Mesenchymal stem cell (in vitro differentiated cells and primary cell): ENCODE measurements at regions not wholly inside any gene's neighbourhood (a gene's known extent, or its start where the extent isn't known, plus 50 kb on each side); places are given as distances from the start of the nearest gene placed in this dataset.
A peak's percentile ranks its signal among the peaks of the same experiment; 100 is the strongest.

Experiments used
- DNase-seq: peaks from one replicate; pipeline ENCODE4 v3.0.0-alpha.2; 2013
- H2AFZ ChIP-seq: one replicate; pipeline ENCODE4 v1.6.1; 2013; ENCODE audit warnings: low read depth, mild to moderate bottlenecking, control low read depth, inconsistent platforms, low read length, moderate library complexity
- H2AK5ac ChIP-seq: 2 replicates; pipeline ENCODE4 v1.6.1; 2013; ENCODE audit warnings: low read length, moderate library complexity, mild to moderate bottlenecking, inconsistent platforms; ENCODE audit not compliant: severe bottlenecking
- H2BK120ac ChIP-seq: one replicate; pipeline ENCODE4 v1.6.1; 2013; ENCODE audit warnings: low read depth, mild to moderate bottlenecking, inconsistent platforms, low read length, moderate library complexity
- H2BK12ac ChIP-seq, 2 experiments: one replicate each; pipeline ENCODE4 v1.6.1; 2013; ENCODE audit warnings: inconsistent platforms in 2 of 2, low read length in 2 of 2, mild to moderate bottlenecking in 2 of 2, moderate library complexity in 2 of 2, control low read depth in 1 of 2
- H2BK15ac ChIP-seq: one replicate; pipeline ENCODE4 v1.6.1; 2013; ENCODE audit warnings: mild to moderate bottlenecking, low read depth, inconsistent platforms; ENCODE audit not compliant: poor library complexity, severe bottlenecking
- H2BK5ac ChIP-seq: 2 replicates; pipeline ENCODE4 v1.6.1; 2013; ENCODE audit warnings: low read depth, mild to moderate bottlenecking, low read length, control low read depth, inconsistent platforms; ENCODE audit not compliant: poor library complexity, severe bottlenecking
- H3K14ac ChIP-seq, 2 experiments: one replicate each; pipeline ENCODE4 v1.6.1; 2013; ENCODE audit warnings: inconsistent platforms in 2 of 2, low read length in 2 of 2, control low read depth in 1 of 2, mild to moderate bottlenecking in 1 of 2, moderate library complexity in 1 of 2
- H3K18ac ChIP-seq, 2 experiments: one replicate each; pipeline ENCODE4 v1.6.1; 2013; ENCODE audit warnings: inconsistent platforms in 2 of 2, low read length in 2 of 2, control low read depth in 1 of 2, low read depth in 1 of 2, mild to moderate bottlenecking in 1 of 2
- H3K23ac ChIP-seq, 2 experiments: one replicate each; pipeline ENCODE4 v1.6.1; 2013; ENCODE audit warnings: inconsistent platforms in 2 of 2, low read length in 2 of 2, mild to moderate bottlenecking in 2 of 2, moderate library complexity in 2 of 2, control low read depth in 1 of 2
- H3K27ac ChIP-seq: 2 replicates; pipeline ENCODE4 v1.5.1; 2013; ENCODE audit warnings: mild to moderate bottlenecking, moderate library complexity, low read length, control low read depth, inconsistent platforms; ENCODE audit not compliant: poor library complexity, severe bottlenecking
- H3K27me3 ChIP-seq, 2 experiments: 2 replicates each; pipeline versions ENCODE4 v1.6.1 to v1.7.0; 2013; ENCODE audit warnings: low read length in 2 of 2, mild to moderate bottlenecking in 2 of 2, moderate library complexity in 2 of 2, control low read depth in 1 of 2, inconsistent platforms in 1 of 2; ENCODE audit not compliant: control insufficient read depth in 1 of 2, insufficient read depth in 1 of 2
- H3K36me3 ChIP-seq, 2 experiments: 2 replicates each; pipeline versions ENCODE4 v1.6.1 to v1.7.0; 2013; ENCODE audit warnings: low read length in 2 of 2, control low read depth in 1 of 2, inconsistent platforms in 1 of 2, low read depth in 1 of 2, mild to moderate bottlenecking in 1 of 2; ENCODE audit not compliant: insufficient read depth in 2 of 2, control insufficient read depth in 1 of 2
- H3K4ac ChIP-seq, 2 experiments: one replicate each; pipeline ENCODE4 v1.6.1; 2013; ENCODE audit warnings: inconsistent platforms in 2 of 2, low read length in 2 of 2, mild to moderate bottlenecking in 2 of 2, moderate library complexity in 2 of 2, control low read depth in 1 of 2, low read depth in 1 of 2
- H3K4me1 ChIP-seq: 2 replicates; pipeline ENCODE4 v1.6.1; 2013; ENCODE audit warnings: low read depth, low read length, control low read depth; ENCODE audit not compliant: control insufficient read depth, insufficient read depth
- H3K4me2 ChIP-seq: 2 replicates; pipeline ENCODE4 v1.6.1; 2013; ENCODE audit warnings: low read length, mild to moderate bottlenecking, inconsistent platforms; ENCODE audit not compliant: poor library complexity, severe bottlenecking
- H3K4me3 ChIP-seq, 2 experiments: 2 replicates each; pipeline versions ENCODE4 v1.5.1 to v1.7.0; 2013; ENCODE audit warnings: low read length in 2 of 2, mild to moderate bottlenecking in 2 of 2, control low read depth in 1 of 2, low read depth in 1 of 2; ENCODE audit not compliant: insufficient read depth in 1 of 2
- H3K79me1 ChIP-seq: replicated peaks from 2 replicates; pipeline ENCODE4 v1.6.1; 2013; ENCODE audit warnings: mild to moderate bottlenecking, control low read depth, low read length, inconsistent platforms; ENCODE audit not compliant: poor library complexity, severe bottlenecking
- H3K9ac ChIP-seq: 2 replicates; pipeline ENCODE4 v1.7.0; 2013; ENCODE audit warnings: mild to moderate bottlenecking, low read length, moderate library complexity
- H3K9me3 ChIP-seq: 2 replicates; pipeline ENCODE4 v1.7.0; 2013; ENCODE audit warnings: mild to moderate bottlenecking, low read length; ENCODE audit not compliant: control insufficient read depth
- H4K8ac ChIP-seq: one replicate; pipeline ENCODE4 v1.6.1; 2013; ENCODE audit warnings: inconsistent platforms, mild to moderate bottlenecking, low read length, moderate library complexity
- H4K91ac ChIP-seq: one replicate; pipeline ENCODE4 v1.6.1; 2013; ENCODE audit warnings: mild to moderate bottlenecking, low read length, inconsistent platforms
- WGBS: methylation state at CpG from one replicate; pipeline ENCODE4 v1.1.7; 2013; ENCODE audit warnings: mixed read lengths; 5-methylcytosine and 5-hydroxymethylcytosine counted together

DNA sequence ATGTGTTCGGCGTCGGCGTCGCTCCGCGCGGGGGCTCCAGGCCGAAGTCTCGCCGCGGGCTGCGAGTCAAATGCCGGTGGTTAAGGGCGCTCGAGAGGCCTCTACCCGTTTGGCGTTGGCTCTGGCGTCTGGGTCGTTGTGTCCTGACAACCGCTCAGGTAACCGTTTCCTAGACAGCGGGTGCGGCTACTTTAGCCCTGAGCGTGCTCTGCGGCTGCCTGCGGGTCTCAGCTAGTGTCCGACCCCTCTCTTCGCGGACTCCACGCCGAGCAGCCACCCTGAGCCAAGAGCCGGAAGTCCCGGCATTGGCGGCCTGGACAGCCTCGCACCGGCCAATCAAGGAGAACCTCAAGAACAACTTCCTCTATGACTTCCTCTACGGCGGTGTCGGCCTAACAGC, 173.4 kb downstream of the SETD4 start:
- Histone ChIP-seq H2BK15ac (no peak overlapping the region), H3K4me2 (no peak overlapping the region), H3K27me3 (peaks cover 10 to 17% of the 10 kb centered on the region in 2 experiments), H3K14ac (no peak overlapping the region), H3K23ac (no peak overlapping the region), H4K8ac (no peak overlapping the region), H2BK5ac (no peak overlapping the region), H3K4me1 (peaks cover 2% of the 10 kb centered on the region), H2AK5ac (no peak overlapping the region), H3K4ac (no peak overlapping the region), H3K9me3 (no peaks in the 10 kb centered on the region), H3K4me3 (no peak overlapping the region), H3K79me1 (no peaks in the 10 kb centered on the region), H2AFZ (no peak overlapping the region), H2BK12ac (no peak overlapping the region), H3K27ac (no peak overlapping the region), H3K18ac (no peak overlapping the region), H2BK120ac (no peak overlapping the region), H4K91ac (no peak overlapping the region), H3K36me3 (peaks cover 0 to 3% of the 10 kb centered on the region in 2 experiments), H3K9ac (no peak overlapping the region)
- WGBS, result 95% methylated on average over 40 of the region's 40 CpGs
- DNase-seq, result no peak

DNA sequence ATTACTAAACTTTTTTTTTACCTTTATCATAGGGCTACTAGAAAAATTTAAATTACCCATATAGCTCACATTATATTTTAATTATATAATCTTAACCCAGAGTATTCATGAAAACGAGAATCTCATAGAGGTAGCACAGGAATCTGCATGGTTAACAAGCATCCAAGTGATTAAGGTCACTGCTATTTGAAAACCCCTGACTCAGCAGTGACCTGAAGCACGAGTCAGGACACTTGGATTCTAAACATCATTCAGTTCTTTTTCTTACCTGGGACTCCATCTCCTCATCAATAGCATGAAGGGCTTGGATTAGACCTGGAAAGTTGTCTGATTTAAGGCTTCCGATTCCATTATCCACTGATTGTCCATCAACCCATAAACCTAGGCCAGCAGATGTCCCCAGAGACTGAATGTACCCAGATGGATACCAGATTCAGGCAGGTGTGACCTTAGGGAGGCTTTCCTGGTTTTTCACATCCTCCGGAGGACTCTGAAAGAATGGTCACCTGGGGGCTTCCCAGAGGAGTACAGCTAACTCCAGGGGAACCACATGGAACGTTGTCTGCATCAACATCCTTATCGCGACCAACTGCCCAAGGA, 174.3 kb downstream of the SETD4 start:
- Histone ChIP-seq H3K4me1 (peaks cover 2% of the 10 kb centered on the region), H4K8ac (no peak overlapping the region), H3K9ac (no peak overlapping the region), H3K79me1 (no peaks in the 10 kb centered on the region), H3K9me3 (no peaks in the 10 kb centered on the region), H3K27me3 (peaks cover 10 to 21% of the 10 kb centered on the region in 2 experiments), H3K23ac (no peak overlapping the region), H3K18ac (no peak overlapping the region), H3K14ac (no peak overlapping the region), H3K36me3 (peaks cover 0 to 3% of the 10 kb centered on the region in 2 experiments), H3K4me3 (no peak overlapping the region), H2BK12ac (no peak overlapping the region), H2AFZ (no peak overlapping the region), H2BK120ac (no peak overlapping the region), H2AK5ac (no peak overlapping the region), H3K4ac (no peak overlapping the region), H2BK5ac (no peak overlapping the region), H4K91ac (no peak overlapping the region), H3K4me2 (no peak overlapping the region), H3K27ac (no peak overlapping the region), H2BK15ac (no peak overlapping the region)
- 92% methylated on average over 7 of the region's 7 CpGs for WGBS
- no peak for DNase-seq

GRCh38 chr21:35882791-35883240, 177.5 kb downstream of the SETD4 start:
- H3K18ac ChIP-seq, result no peak overlapping the region
- DNase-seq, result no peak
- no peaks in the 10 kb centered on the region for H3K9me3 ChIP-seq
- H2AK5ac ChIP-seq, result no peak overlapping the region
- H3K14ac ChIP-seq, result peak overlapping the region in 1 of 2 experiments; percentile 33
- H4K91ac ChIP-seq, result no peak overlapping the region
- peaks cover 2% of the 10 kb centered on the region for H3K4me1 ChIP-seq
- H3K4me2 ChIP-seq, result peak overlapping the region; percentile 10
- peaks cover 10 to 39% of the 10 kb centered on the region in 2 experiments for H3K27me3 ChIP-seq
- H3K4ac ChIP-seq, result no peak overlapping the region
- H3K36me3 ChIP-seq, result peaks cover 0 to 3% of the 10 kb centered on the region in 2 experiments
- 58% methylated on average over 10 of the region's 10 CpGs for WGBS
- no peak overlapping the region for H2BK5ac ChIP-seq
- no peak overlapping the region for H3K9ac ChIP-seq
- H3K27ac ChIP-seq, result no peak overlapping the region
- H3K23ac ChIP-seq, result no peak overlapping the region
- H2BK15ac ChIP-seq, result no peak overlapping the region
- no peak overlapping the region for H2BK120ac ChIP-seq
- no peaks in the 10 kb centered on the region for H3K79me1 ChIP-seq
- H2BK12ac ChIP-seq, result no peak overlapping the region
- no peak overlapping the region for H4K8ac ChIP-seq
- H2AFZ ChIP-seq, result no peak overlapping the region
- H3K4me3 ChIP-seq, result no peak overlapping the region

GRCh38 chr21:35873441-35873840, 186.9 kb downstream of the SETD4 start:
- Histone ChIP-seq H2BK12ac (no peak overlapping the region), H2BK120ac (no peak overlapping the region), H2BK15ac (no peak overlapping the region), H3K14ac (no peak overlapping the region), H3K27me3 (peaks cover 0 to 48% of the 10 kb centered on the region in 2 experiments), H3K79me1 (no peaks in the 10 kb centered on the region), H3K36me3 (no peaks in the 10 kb centered on the region), H3K4ac (no peak overlapping the region), H3K9me3 (peaks cover 6% of the 10 kb centered on the region), H2BK5ac (no peak overlapping the region), H3K9ac (peak overlapping the region; percentile 36), H2AFZ (no peak overlapping the region), H2AK5ac (no peak overlapping the region), H3K23ac (no peak overlapping the region), H4K8ac (no peak overlapping the region), H4K91ac (no peak overlapping the region), H3K4me1 (no peaks in the 10 kb centered on the region), H3K27ac (no peak overlapping the region), H3K4me2 (no peak overlapping the region), H3K18ac (no peak overlapping the region), H3K4me3 (peak overlapping the region in 1 of 2 experiments; percentile 19)
- DNase-seq, result no peak
- WGBS, result 67% methylated on average over 1 of the region's 2 CpGs
